H1 (cell line): ENCODE measurements at regions not wholly inside any gene's neighbourhood (a gene's known extent, or its start where the extent isn't known, plus 50 kb on each side); places are given as distances from the start of the nearest gene placed in this dataset.

Source experiments
- CTCF ChIA-PET: fragments of 300-600 bp; sonication (Branson Sonifier 250); formaldehyde crosslinking; loops from one replicate; lab custom pipeline; 2021; ENCODE audit not compliant: partially characterized antibody; lab: Charles Lee
- POLR2A ChIA-PET: fragments of 300-600 bp; sonication (Branson Sonifier 250); formaldehyde crosslinking; loops from one replicate; lab custom pipeline; 2021; ENCODE audit warnings: inconsistent platforms; ENCODE audit not compliant: partially characterized antibody; lab: Charles Lee
- DNase-seq, 2 experiments: peaks; one replicate each; pipeline versions ENCODE4 v3.0.0 to v3.0.0-alpha.2; 2010 to 2022; ENCODE audit warnings: low spot score in 2 of 2, low read depth in 1 of 2, mixed read lengths in 1 of 2
- FAIRE-seq: peaks from 2 replicates; lab custom pipeline; 2011; peaks lifted over from hg19 to GRCh38; lab: Jason Lieb, UNC
- H2AFZ ChIP-seq: 2 replicates; pipeline ENCODE4 v1.8.1; 2012; ENCODE audit warnings: low read length, inconsistent platforms
- H2AK5ac ChIP-seq: 2 replicates; pipeline ENCODE4 v1.6.1; 2013; ENCODE audit warnings: low read depth, low read length
- H2BK120ac ChIP-seq: replicated peaks from 2 replicates; pipeline ENCODE3; 2013; ENCODE audit warnings: low read depth, low read length, inconsistent platforms
- H2BK12ac ChIP-seq: 2 replicates; pipeline ENCODE4 v1.6.1; 2013; ENCODE audit warnings: low read depth, low read length
- H2BK15ac ChIP-seq: 2 replicates; pipeline ENCODE4 v1.6.1; 2013; ENCODE audit warnings: low read length
- H2BK20ac ChIP-seq: 2 replicates; pipeline ENCODE4 v1.6.1; 2013; ENCODE audit warnings: low read length
- H2BK5ac ChIP-seq: 2 replicates; pipeline ENCODE4 v1.6.1; 2013; ENCODE audit warnings: low read depth, low read length
- H3K14ac ChIP-seq: 2 replicates; pipeline ENCODE4 v1.6.1; 2013; ENCODE audit warnings: inconsistent platforms; ENCODE audit not compliant: insufficient read length
- H3K18ac ChIP-seq: 2 replicates; pipeline ENCODE4 v1.6.1; 2013; ENCODE audit warnings: low read length; ENCODE audit errors: extremely low read depth
- H3K23ac ChIP-seq: 2 replicates; pipeline ENCODE4 v1.6.1; 2013; ENCODE audit warnings: inconsistent platforms; ENCODE audit not compliant: insufficient read length
- H3K23me2 ChIP-seq: 2 replicates; pipeline ENCODE4 v1.6.1; 2013; ENCODE audit warnings: low read depth, low read length
- H3K27ac ChIP-seq: 2 replicates; pipeline ENCODE4 v1.6.1; 2011; ENCODE audit warnings: low read depth, low read length, inconsistent platforms
- H3K27me3 ChIP-seq, 4 experiments: replicated peaks in 1 of 4; 1 replicate in 1 of 4; 2 replicates in 3 of 4; pipeline versions ENCODE4 v1.6.1 to v1.8.1; 2011 to 2013; ENCODE audit warnings: low read length in 3 of 4, mild to moderate bottlenecking in 3 of 4, inconsistent platforms in 2 of 4, mixed read lengths in 2 of 4, moderate library complexity in 1 of 4; ENCODE audit not compliant: control insufficient read depth in 3 of 4, insufficient read depth in 3 of 4; ENCODE audit errors: extremely low read depth in 1 of 4
- H3K36me3 ChIP-seq, 4 experiments: 2 replicates each; pipeline versions ENCODE4 v1.6.1 to v1.8.1; 2011 to 2013; ENCODE audit warnings: mild to moderate bottlenecking in 4 of 4, low read length in 3 of 4, moderate library complexity in 2 of 4, control low read depth in 1 of 4, inconsistent platforms in 1 of 4; ENCODE audit not compliant: insufficient read depth in 4 of 4, control insufficient read depth in 2 of 4
- H3K4ac ChIP-seq: replicated peaks from 2 replicates; pipeline ENCODE3; 2013; ENCODE audit warnings: low read length, low read depth, mixed read lengths, inconsistent platforms; ENCODE audit not compliant: insufficient read length
- H3K4me1 ChIP-seq, 4 experiments: replicated peaks in 1 of 4; 1 replicate in 1 of 4; 2 replicates in 3 of 4; pipeline versions ENCODE4 v1.6.1 to v1.8.1; 2011 to 2013; ENCODE audit warnings: low read length in 3 of 4, inconsistent platforms in 2 of 4, mixed read lengths in 1 of 4; ENCODE audit not compliant: insufficient read depth in 4 of 4, control insufficient read depth in 3 of 4
- H3K4me2 ChIP-seq, 2 experiments: 2 replicates each; pipeline versions ENCODE4 v1.6.1 to v1.8.1; 2011 to 2013; ENCODE audit warnings: low read depth in 2 of 2, low read length in 2 of 2, control low read depth in 1 of 2, inconsistent platforms in 1 of 2, mild to moderate bottlenecking in 1 of 2; ENCODE audit not compliant: insufficient read depth in 1 of 2
- H3K4me3 ChIP-seq, 4 experiments: fragments of 200-600, 300-600 bp in 1 of 4; sonication (generic), shearing (Covaris generic), sonication (Bioruptor Twin) in 1 of 4; 2 replicates each; pipeline versions ENCODE4 v1.5.1 to v1.8.1; 2011 to 2016; ENCODE audit warnings: low read length in 4 of 4, low read depth in 3 of 4, control low read depth in 2 of 4, inconsistent platforms in 2 of 4, mild to moderate bottlenecking in 2 of 4, mixed read lengths in 1 of 4, moderate library complexity in 1 of 4; ENCODE audit not compliant: insufficient read depth in 2 of 4; ENCODE audit errors: extremely low read depth in 1 of 4
- H3K56ac ChIP-seq: replicated peaks from 2 replicates; pipeline ENCODE3; 2013; ENCODE audit warnings: low read depth, mild to moderate bottlenecking, mixed read lengths, low read length, inconsistent platforms; ENCODE audit not compliant: insufficient read length
- H3K79me1 ChIP-seq: 2 replicates; pipeline ENCODE4 v1.6.1; 2013; ENCODE audit warnings: low read depth, low read length, control low read depth
- H3K79me2 ChIP-seq, 2 experiments: 2 replicates each; pipeline versions ENCODE4 v1.6.1 to v1.8.1; 2012 to 2013; ENCODE audit warnings: low read length in 2 of 2, mild to moderate bottlenecking in 2 of 2, inconsistent platforms in 1 of 2; ENCODE audit not compliant: insufficient read depth in 2 of 2, control insufficient read depth in 1 of 2
- H3K9ac ChIP-seq, 4 experiments: replicated peaks in 1 of 4; 1 replicate in 1 of 4; 2 replicates in 3 of 4; pipeline versions ENCODE4 v1.6.1 to v1.8.1; 2011 to 2013; ENCODE audit warnings: low read depth in 3 of 4, low read length in 3 of 4, control low read depth in 2 of 4, mild to moderate bottlenecking in 2 of 4, moderate library complexity in 2 of 4, inconsistent platforms in 1 of 4; ENCODE audit errors: extremely low read depth in 1 of 4
- H3K9me3 ChIP-seq, 2 experiments: 2 replicates each; pipeline versions ENCODE4 v1.6.1 to v1.8.1; 2012 to 2013; ENCODE audit warnings: mild to moderate bottlenecking in 2 of 2, moderate library complexity in 2 of 2, control low read depth in 1 of 2, inconsistent platforms in 1 of 2, low read depth in 1 of 2, low read length in 1 of 2, mixed read lengths in 1 of 2; ENCODE audit not compliant: insufficient read depth in 2 of 2
- H4K20me1 ChIP-seq, 2 experiments: replicated peaks in 1 of 2; 2 replicates each; pipeline versions ENCODE3 to v1.8.1; 2011 to 2013; ENCODE audit warnings: inconsistent platforms in 2 of 2, low read length in 2 of 2, mild to moderate bottlenecking in 1 of 2; ENCODE audit not compliant: insufficient read depth in 2 of 2, control insufficient read depth in 1 of 2
- H4K5ac ChIP-seq: 2 replicates; pipeline ENCODE4 v1.6.1; 2013; ENCODE audit warnings: low read length, low read depth, mixed read lengths, inconsistent platforms; ENCODE audit not compliant: insufficient read length
- H4K8ac ChIP-seq: 2 replicates; pipeline ENCODE4 v1.8.0; 2013; ENCODE audit warnings: mild to moderate bottlenecking, moderate library complexity, low read length, inconsistent platforms; ENCODE audit not compliant: insufficient read depth; ENCODE audit errors: extremely low read depth
- H4K91ac ChIP-seq: replicated peaks from 2 replicates; pipeline ENCODE3; 2013; ENCODE audit warnings: low read length, mixed read lengths, inconsistent platforms; ENCODE audit not compliant: insufficient read length
- JUND ChIP-seq: IDR thresholded peaks from 2 replicates; pipeline ENCODE4 v1.6.1; 2011; ENCODE audit warnings: mild to moderate bottlenecking, improper control_type of control experiment, low read length
- POLR2A ChIP-seq, 2 experiments: IDR thresholded peaks; 1 replicate in 1 of 2; 2 replicates in 1 of 2; pipeline ENCODE4 v1.6.1; 2011; ENCODE audit warnings: low read depth in 2 of 2, low read length in 2 of 2, mild to moderate bottlenecking in 2 of 2; ENCODE audit errors: control extremely low read depth in 1 of 2
- RAD21 ChIP-seq, 2 experiments: IDR thresholded peaks in 1 of 2; conservative IDR thresholded peaks in 1 of 2; 2 replicates each; pipeline ENCODE4 v1.6.1; 2011; ENCODE audit warnings: low read depth in 2 of 2, low read length in 2 of 2, improper control_type of control experiment in 1 of 2, inconsistent platforms in 1 of 2, mild to moderate bottlenecking in 1 of 2, moderate library complexity in 1 of 2
- SAP30 ChIP-seq: fragments of 300-600 bp; sonication (generic); IDR thresholded peaks from 2 replicates; pipeline ENCODE4 v1.7.1; 2012; ENCODE audit warnings: low read length, moderate library complexity, mild to moderate bottlenecking, inconsistent platforms; ENCODE audit not compliant: insufficient read depth, insufficient replicate concordance
- SRF ChIP-seq: IDR thresholded peaks from 2 replicates; pipeline ENCODE4 v1.6.1; 2011; ENCODE audit warnings: mild to moderate bottlenecking, low read depth, low read length, moderate library complexity
- SUZ12 ChIP-seq: fragments of 200-600 bp; sonication (generic); IDR thresholded peaks from 2 replicates; pipeline ENCODE4 v1.6.1; 2012; ENCODE audit warnings: mild to moderate bottlenecking, inconsistent platforms, low read length, moderate library complexity, mixed read lengths
- WGBS, 2 experiments: shearing (Covaris generic) in 1 of 2; methylation state at CpG; one replicate each; pipeline versions ENCODE4 v1.1.6 to v1.1.7; 2013 to 2015; ENCODE audit warnings: low lambda C conversion rate in 2 of 2, mixed read lengths in 2 of 2, inconsistent platforms in 1 of 2, low coverage in 1 of 2, missing lambda C conversion rate in 1 of 2; ENCODE audit not compliant: insufficient replicate concordance in 2 of 2, insufficient coverage in 1 of 2, insufficient read length in 1 of 2; ENCODE audit errors: extremely low coverage in 1 of 2, missing lambda C conversion rate in 1 of 2; 5-methylcytosine and 5-hydroxymethylcytosine counted together

DNA sequence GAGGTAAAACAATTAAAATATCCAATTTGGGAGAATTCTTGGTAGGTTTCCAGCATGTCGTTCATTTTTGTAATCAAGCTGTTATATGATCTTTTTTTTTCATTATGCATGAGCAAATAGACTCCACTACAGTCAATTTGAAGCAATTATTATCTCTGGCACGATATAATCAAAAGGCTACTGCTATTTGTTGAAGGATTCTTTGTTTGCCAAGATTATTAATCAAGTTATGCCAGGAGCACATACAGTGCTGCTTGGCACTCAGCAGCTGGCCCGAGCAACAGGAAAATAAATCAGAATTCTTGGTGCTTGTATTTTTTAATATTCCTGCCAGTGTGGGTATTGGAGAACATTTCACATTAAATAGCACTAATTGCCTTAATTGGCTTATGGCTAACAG lies 279.5 kb downstream of the RND3 start:
- Histone ChIP-seq H2BK5ac (no peak overlapping the region), H2AFZ (no peak overlapping the region), H3K23ac (no peak overlapping the region), H2BK20ac (no peak overlapping the region), H3K4ac (no peak overlapping the region), H3K79me2 (no peaks in the 10 kb centered on the region), H3K79me1 (no peaks in the 10 kb centered on the region), H2BK12ac (no peak overlapping the region), H3K36me3 (no peaks in the 10 kb centered on the region), H4K5ac (no peak overlapping the region), H3K4me2 (no peak overlapping the region), H3K23me2 (no peaks in the 10 kb centered on the region), H3K27me3 (no peaks in the 10 kb centered on the region), H3K4me3 (no peak overlapping the region), H3K14ac (no peak overlapping the region), H4K8ac (no peak overlapping the region), H3K27ac (no peak overlapping the region), H3K9ac (no peak overlapping the region), H2BK15ac (no peak overlapping the region), H3K18ac (no peak overlapping the region), H4K91ac (no peak overlapping the region), H3K56ac (no peak overlapping the region), H2BK120ac (no peak overlapping the region), H2AK5ac (no peak overlapping the region), H3K9me3 (no peaks in the 10 kb centered on the region), H4K20me1 (no peaks in the 10 kb centered on the region), H3K4me1 (peaks cover 0 to 5% (median 2%) of the 10 kb centered on the region in 4 experiments; a peak in 3 of 7 replicates)
- TF ChIP-seq SUZ12 (no peak), POLR2A (IDR thresholded peaks at IDR 0.05; ENCODE audit: control extremely low read depth in 1 of 2, low read depth in 2 of 2, low read length in 2 of 2) (no peak), SRF (no peak), SAP30 (no peak), JUND (no peak), RAD21 (IDR thresholded peaks at IDR 0.05 in 1 of 2, conservative IDR thresholded peaks at IDR 0.05 in 1 of 2; ENCODE audit: low read depth in 2 of 2, low read length in 2 of 2) (no peak)
- 93% methylated on average over 3 of the region's 3 CpGs; no CpG with 5 or more reads in 1 of the 2 experiments for WGBS, 2 experiments
- POLR2A ChIA-PET: no interaction called here
- CTCF ChIA-PET: no interaction called here
- FAIRE-seq (no peak), DNase-seq (no peak)
